Breast epithelium (tissue), 4 donors: ENCODE measurements at regions not wholly inside any gene's neighbourhood (a gene's known extent, or its start where the extent isn't known, plus 50 kb on each side); places are given as distances from the start of the nearest gene placed in this dataset.

ENCODE experiments used
- DNase-seq, 2 donors: peaks; one replicate each; pipeline ENCODE4 v3.0.0-alpha.2; 2019; ENCODE audit warnings: low spot score in 2 of 2
- H3K27ac ChIP-seq, 2 donors: fragments of 200-600 bp; sonication (generic) in 1 of 2; one replicate each; pipeline ENCODE4 v1.5.1; 2016 to 2019; ENCODE audit warnings: mild to moderate bottlenecking in 1 of 2
- H3K27me3 ChIP-seq, 2 donors: fragments of 200-600 bp; sonication (generic) in 1 of 2; one replicate each; pipeline versions ENCODE4 v1.5.1 to v1.6.0; 2017 to 2019; ENCODE audit warnings: control low read depth in 1 of 2, mild to moderate bottlenecking in 1 of 2
- H3K36me3 ChIP-seq: fragments of 200-600 bp; one replicate; pipeline ENCODE4 v1.5.1; 2019
- H3K4me1 ChIP-seq, 2 donors: fragments of 200-600 bp; sonication (generic); one replicate each; pipeline ENCODE4 v1.5.1; 2016 to 2019; ENCODE audit warnings: control low read depth in 1 of 2
- H3K4me3 ChIP-seq, 3 donors: fragments of 200-600 bp; sonication (generic); 1 replicate in 2 of 3; 2 replicates in 1 of 3; pipeline ENCODE4 v1.5.1; 2016 to 2019; ENCODE audit warnings: mild to moderate bottlenecking in 3 of 3, moderate library complexity in 2 of 3
- H3K9me3 ChIP-seq, 2 donors: fragments of 200-600 bp; sonication (generic) in 1 of 2; one replicate each; pipeline ENCODE4 v1.5.1; 2016 to 2019; ENCODE audit warnings: control low read depth in 1 of 2
- POLR2A ChIP-seq: fragments of 450-650 bp; IDR thresholded peaks from one replicate; pipeline ENCODE4 v1.6.1; 2016; ENCODE audit warnings: antibody characterized with exemption, mild to moderate bottlenecking, moderate library complexity
- POLR2AphosphoS5 ChIP-seq, 3 donors: sonication (generic); formaldehyde crosslinking; IDR thresholded peaks; one replicate each; pipeline ENCODE4 v1.6.1; 2017; ENCODE audit warnings: antibody characterized with exemption in 3 of 3
- intact Hi-C: fragments of 100-400 bp; cut with DNase I; formaldehyde crosslinking; loops from one replicate; pipeline ENCODE4 v1.15.1; 2023; ENCODE audit warnings: low total_unique reads
- TF ChIP-seq, protein P1 (sequence below), 3 donors: fragments of 450-650 bp; IDR thresholded peaks; one replicate each; pipeline ENCODE4 v1.5.1; 2016 to 2017; ENCODE audit warnings: antibody characterized with exemption in 3 of 3, mild to moderate bottlenecking in 3 of 3, moderate library complexity in 3 of 3

GRCh38 chr14:84298663-84299195 is 1231.2 kb upstream of the FLRT2 start:
- no peaks in the 10 kb centered on the region for H3K4me1 ChIP-seq

GRCh38 chr14:84303140-84303539 is 1226.8 kb upstream of the FLRT2 start:
- H3K27ac ChIP-seq = no peak overlapping the region
- peaks cover 0 to 20% of the 10 kb centered on the region in 2 donors for H3K9me3 ChIP-seq
- no peak for DNase-seq
- H3K36me3 ChIP-seq = no peaks in the 10 kb centered on the region
- no peak for TF ChIP-seq POLR2A
- TF ChIP-seq, protein P1, sequence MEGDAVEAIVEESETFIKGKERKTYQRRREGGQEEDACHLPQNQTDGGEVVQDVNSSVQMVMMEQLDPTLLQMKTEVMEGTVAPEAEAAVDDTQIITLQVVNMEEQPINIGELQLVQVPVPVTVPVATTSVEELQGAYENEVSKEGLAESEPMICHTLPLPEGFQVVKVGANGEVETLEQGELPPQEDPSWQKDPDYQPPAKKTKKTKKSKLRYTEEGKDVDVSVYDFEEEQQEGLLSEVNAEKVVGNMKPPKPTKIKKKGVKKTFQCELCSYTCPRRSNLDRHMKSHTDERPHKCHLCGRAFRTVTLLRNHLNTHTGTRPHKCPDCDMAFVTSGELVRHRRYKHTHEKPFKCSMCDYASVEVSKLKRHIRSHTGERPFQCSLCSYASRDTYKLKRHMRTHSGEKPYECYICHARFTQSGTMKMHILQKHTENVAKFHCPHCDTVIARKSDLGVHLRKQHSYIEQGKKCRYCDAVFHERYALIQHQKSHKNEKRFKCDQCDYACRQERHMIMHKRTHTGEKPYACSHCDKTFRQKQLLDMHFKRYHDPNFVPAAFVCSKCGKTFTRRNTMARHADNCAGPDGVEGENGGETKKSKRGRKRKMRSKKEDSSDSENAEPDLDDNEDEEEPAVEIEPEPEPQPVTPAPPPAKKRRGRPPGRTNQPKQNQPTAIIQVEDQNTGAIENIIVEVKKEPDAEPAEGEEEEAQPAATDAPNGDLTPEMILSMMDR (IDR thresholded peaks at IDR 0.05) = no peak
- no peak for TF ChIP-seq POLR2AphosphoS5 (IDR thresholded peaks at IDR 0.05)
- intact Hi-C loops = no loop called here
- no peak overlapping the region for H3K4me3 ChIP-seq
- H3K4me1 ChIP-seq = no peaks in the 10 kb centered on the region
- H3K27me3 ChIP-seq = no peaks in the 10 kb centered on the region

More at GRCh38 chr14:84298663-84299195, 1231.2 kb upstream of the FLRT2 start:
- Histone ChIP-seq H3K4me3 (no peak overlapping the region), H3K27me3 (no peaks in the 10 kb centered on the region), H3K27ac (no peak overlapping the region), H3K9me3 (peaks cover 0 to 6% of the 10 kb centered on the region in 2 donors), H3K36me3 (no peaks in the 10 kb centered on the region)
- no peak for DNase-seq
- intact Hi-C loops = no loop called here
- TF ChIP-seq POLR2A (no peak), POLR2AphosphoS5 (IDR thresholded peaks at IDR 0.05) (no peak)
- TF ChIP-seq, protein P1 (IDR thresholded peaks at IDR 0.05) = no peak

DNA sequence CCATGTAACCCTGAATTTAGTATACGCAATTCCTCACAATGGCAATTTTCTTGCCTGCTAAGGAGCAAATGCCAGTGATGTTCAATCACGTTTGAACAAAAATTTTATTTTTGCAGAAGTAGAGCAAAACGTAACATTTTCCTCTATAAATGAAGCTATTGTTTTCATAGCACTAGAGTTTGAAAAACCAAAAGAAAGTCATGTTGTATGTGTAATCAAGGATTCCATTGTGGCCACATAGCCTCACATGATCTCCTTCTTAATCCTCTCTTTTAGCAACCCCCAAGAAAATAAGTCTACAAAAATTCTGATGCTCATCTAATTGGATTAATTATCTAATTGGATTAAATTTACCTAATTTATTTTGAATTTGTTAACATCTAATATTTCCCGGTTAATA is 1217.4 kb upstream of the FLRT2 start:
- Histone ChIP-seq H3K27me3 (no peaks in the 10 kb centered on the region), H3K4me1 (no peaks in the 10 kb centered on the region), H3K36me3 (no peaks in the 10 kb centered on the region), H3K9me3 (peaks cover 0 to 4% of the 10 kb centered on the region in 2 donors), H3K4me3 (no peak overlapping the region), H3K27ac (no peak overlapping the region)
- DNase-seq = no peak
- no peak for TF ChIP-seq POLR2A
- TF ChIP-seq POLR2AphosphoS5 (IDR thresholded peaks at IDR 0.05) = no peak
- TF ChIP-seq, protein P1 (IDR thresholded peaks at IDR 0.05) = no peak
- intact Hi-C loops = no loop called here

DNA sequence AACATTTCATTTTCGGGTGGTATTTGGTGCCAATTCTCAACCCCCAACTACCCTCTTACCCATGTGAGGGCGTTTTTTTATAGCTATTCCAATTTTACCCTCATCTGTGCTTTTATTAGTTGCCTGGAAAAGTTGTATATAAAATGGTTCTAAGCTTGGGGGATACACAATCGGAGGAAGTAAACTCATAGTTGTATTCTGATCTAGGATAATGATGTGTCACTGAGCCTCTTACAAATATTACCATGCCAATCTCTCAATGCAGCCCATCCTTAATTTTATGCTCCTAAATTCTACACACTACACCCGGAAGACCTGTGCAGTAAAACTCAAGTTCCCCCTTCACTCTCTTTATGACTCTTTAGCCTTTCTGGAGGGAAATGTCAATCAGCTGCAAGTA is 1206.5 kb upstream of the FLRT2 start:
- Histone ChIP-seq H3K4me3 (no peak overlapping the region), H3K27ac (no peak overlapping the region), H3K9me3 (no peaks in the 10 kb centered on the region), H3K4me1 (no peaks in the 10 kb centered on the region), H3K27me3 (no peaks in the 10 kb centered on the region), H3K36me3 (no peaks in the 10 kb centered on the region)
- intact Hi-C loops = no loop called here
- DNase-seq = no peak
- TF ChIP-seq POLR2A (no peak), POLR2AphosphoS5 (IDR thresholded peaks at IDR 0.05) (no peak)
- TF ChIP-seq, protein P1 (IDR thresholded peaks at IDR 0.05) = no peak

GRCh38 chr14:84323978-84324377 is 1206.0 kb upstream of the FLRT2 start:
- DNase-seq = no peak
- Histone ChIP-seq H3K4me1 (no peaks in the 10 kb centered on the region), H3K27me3 (no peaks in the 10 kb centered on the region), H3K9me3 (no peaks in the 10 kb centered on the region), H3K4me3 (no peak overlapping the region), H3K36me3 (no peaks in the 10 kb centered on the region), H3K27ac (no peak overlapping the region)
- intact Hi-C loops = no loop called here
- TF ChIP-seq POLR2AphosphoS5 (IDR thresholded peaks at IDR 0.05) = no peak
- TF ChIP-seq, protein P1 (IDR thresholded peaks at IDR 0.05) = no peak
- TF ChIP-seq POLR2A = no peak
